ENCODE measurements at regions not wholly inside any gene's neighbourhood (a gene's known extent, or its start where the extent isn't known, plus 50 kb on each side); places are given as distances from the start of the nearest gene placed in this dataset.

GRCh38 chr7:79740076-79740475 is 286.6 kb upstream of the MAGI2 start:
- TF ChIP-seq POLR2A (IDR thresholded peaks at IDR 0.05; ENCODE audit: low read depth, low read length) = no peak
- no peak for TF ChIP-seq POLR2AphosphoS5 (IDR thresholded peaks at IDR 0.05; ENCODE audit: low read depth, low read length)

Data from GM12892 (cell line).